DOHH2 (cell line): ENCODE measurements at regions not wholly inside any gene's neighbourhood (a gene's known extent, or its start where the extent isn't known, plus 50 kb on each side); places are given as distances from the start of the nearest gene placed in this dataset.

ENCODE experiments used
- H3F3A ChIP-seq: fragments of 200-600 bp; sonication (generic), shearing (Covaris generic); 2 replicates; pipeline ENCODE4 v1.6.0; 2016; ENCODE audit warnings: antibody characterized with exemption, mild to moderate bottlenecking; ENCODE audit not compliant: control insufficient read depth, insufficient read depth
- H3K27ac ChIP-seq: fragments of 200-600 bp; sonication (generic); 2 replicates; pipeline ENCODE4 v1.5.1; 2014; ENCODE audit warnings: low read depth, mild to moderate bottlenecking, low read length, moderate library complexity
- H3K27me3 ChIP-seq: fragments of 200-600 bp; sonication (generic); 2 replicates; pipeline ENCODE4 v1.6.1; 2014; ENCODE audit warnings: mild to moderate bottlenecking, low read length, mixed read lengths; ENCODE audit not compliant: control insufficient read depth
- H3K36me3 ChIP-seq: fragments of 200-600 bp; sonication (generic); 2 replicates; pipeline ENCODE4 v1.6.1; 2014; ENCODE audit warnings: mild to moderate bottlenecking, low read length, moderate library complexity, mixed read lengths; ENCODE audit not compliant: control insufficient read depth
- H3K4me1 ChIP-seq: fragments of 200-600 bp; sonication (generic); 2 replicates; pipeline ENCODE4 v1.6.1; 2014; ENCODE audit warnings: mild to moderate bottlenecking, low read length, mixed read lengths; ENCODE audit not compliant: control insufficient read depth
- H3K4me2 ChIP-seq: fragments of 200-600 bp; sonication (generic); 2 replicates; pipeline ENCODE4 v1.6.0; 2014; ENCODE audit warnings: mild to moderate bottlenecking, low read length, moderate library complexity
- H3K4me3 ChIP-seq: fragments of 200-600 bp; sonication (generic); 2 replicates; pipeline ENCODE4 v1.5.1; 2014; ENCODE audit warnings: mild to moderate bottlenecking, low read length, mixed read lengths
- H3K79me2 ChIP-seq: fragments of 200-600 bp; sonication (generic); 2 replicates; pipeline ENCODE4 v1.6.1; 2014; ENCODE audit warnings: mild to moderate bottlenecking, low read length, mixed read lengths; ENCODE audit not compliant: control insufficient read depth
- H3K9me2 ChIP-seq: fragments of 200-600 bp; sonication (generic); replicated peaks from 2 replicates; pipeline ENCODE4 v1.6.1; 2014; ENCODE audit warnings: mild to moderate bottlenecking, low read length, mixed read lengths; ENCODE audit not compliant: control insufficient read depth
- H3K9me3 ChIP-seq: fragments of 200-600 bp; sonication (generic); 2 replicates; pipeline ENCODE4 v1.6.1; 2014; ENCODE audit warnings: antibody characterized with exemption, low read length, mixed read lengths; ENCODE audit not compliant: control insufficient read depth, insufficient read depth
- H4K20me1 ChIP-seq: fragments of 200-600 bp; sonication (generic); 2 replicates; pipeline ENCODE4 v1.6.0; 2014; ENCODE audit warnings: low read depth, mild to moderate bottlenecking, antibody characterized with exemption, low read length, moderate library complexity; ENCODE audit not compliant: control insufficient read depth, insufficient read depth
- EZH2phosphoT487 ChIP-seq: fragments of 200-600 bp; sonication (generic); IDR thresholded peaks from 2 replicates; pipeline ENCODE4 v1.6.1; 2017; ENCODE audit warnings: borderline replicate concordance, mild to moderate bottlenecking, antibody characterized with exemption, low read length, moderate library complexity, mixed read lengths
- TF ChIP-seq, protein P1 (sequence below): fragments of 200-600 bp; sonication (generic); IDR thresholded peaks from one replicate; pipeline ENCODE4 v1.5.1; 2014; ENCODE audit warnings: antibody characterized with exemption, mild to moderate bottlenecking, low read depth, low read length; ENCODE audit not compliant: poor library complexity, severe bottlenecking

DNA sequence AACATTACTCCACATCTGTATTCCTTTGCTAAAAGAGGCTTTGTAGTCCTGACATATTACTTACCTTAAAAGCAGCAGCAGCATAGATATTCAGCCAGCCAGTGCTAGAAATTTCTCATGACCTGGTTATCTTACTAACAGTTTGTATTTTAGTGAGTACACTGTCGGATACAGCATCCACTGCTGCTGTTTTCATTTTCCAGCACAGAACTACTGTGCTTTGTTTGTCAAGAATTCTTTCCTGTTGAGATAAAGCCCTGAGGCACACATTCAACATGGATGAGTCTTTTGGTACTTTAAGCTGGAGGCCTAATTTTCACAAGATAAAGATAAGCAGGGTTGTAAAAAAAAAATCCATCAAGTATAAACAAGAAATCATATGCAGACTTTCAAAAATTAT is 311.2 kb upstream of the OPRM1 start:
- Histone ChIP-seq H3F3A (no peaks in the 10 kb centered on the region), H3K4me3 (no peak overlapping the region), H3K4me1 (no peaks in the 10 kb centered on the region), H3K9me2 (no peaks in the 10 kb centered on the region), H3K79me2 (no peaks in the 10 kb centered on the region), H3K4me2 (no peak overlapping the region), H3K27me3 (no peaks in the 10 kb centered on the region), H3K36me3 (no peaks in the 10 kb centered on the region), H3K27ac (no peak overlapping the region), H3K9me3 (no peaks in the 10 kb centered on the region), H4K20me1 (no peaks in the 10 kb centered on the region)
- no peak for TF ChIP-seq EZH2phosphoT487
- TF ChIP-seq, protein P1, sequence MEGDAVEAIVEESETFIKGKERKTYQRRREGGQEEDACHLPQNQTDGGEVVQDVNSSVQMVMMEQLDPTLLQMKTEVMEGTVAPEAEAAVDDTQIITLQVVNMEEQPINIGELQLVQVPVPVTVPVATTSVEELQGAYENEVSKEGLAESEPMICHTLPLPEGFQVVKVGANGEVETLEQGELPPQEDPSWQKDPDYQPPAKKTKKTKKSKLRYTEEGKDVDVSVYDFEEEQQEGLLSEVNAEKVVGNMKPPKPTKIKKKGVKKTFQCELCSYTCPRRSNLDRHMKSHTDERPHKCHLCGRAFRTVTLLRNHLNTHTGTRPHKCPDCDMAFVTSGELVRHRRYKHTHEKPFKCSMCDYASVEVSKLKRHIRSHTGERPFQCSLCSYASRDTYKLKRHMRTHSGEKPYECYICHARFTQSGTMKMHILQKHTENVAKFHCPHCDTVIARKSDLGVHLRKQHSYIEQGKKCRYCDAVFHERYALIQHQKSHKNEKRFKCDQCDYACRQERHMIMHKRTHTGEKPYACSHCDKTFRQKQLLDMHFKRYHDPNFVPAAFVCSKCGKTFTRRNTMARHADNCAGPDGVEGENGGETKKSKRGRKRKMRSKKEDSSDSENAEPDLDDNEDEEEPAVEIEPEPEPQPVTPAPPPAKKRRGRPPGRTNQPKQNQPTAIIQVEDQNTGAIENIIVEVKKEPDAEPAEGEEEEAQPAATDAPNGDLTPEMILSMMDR, result no peak

DNA sequence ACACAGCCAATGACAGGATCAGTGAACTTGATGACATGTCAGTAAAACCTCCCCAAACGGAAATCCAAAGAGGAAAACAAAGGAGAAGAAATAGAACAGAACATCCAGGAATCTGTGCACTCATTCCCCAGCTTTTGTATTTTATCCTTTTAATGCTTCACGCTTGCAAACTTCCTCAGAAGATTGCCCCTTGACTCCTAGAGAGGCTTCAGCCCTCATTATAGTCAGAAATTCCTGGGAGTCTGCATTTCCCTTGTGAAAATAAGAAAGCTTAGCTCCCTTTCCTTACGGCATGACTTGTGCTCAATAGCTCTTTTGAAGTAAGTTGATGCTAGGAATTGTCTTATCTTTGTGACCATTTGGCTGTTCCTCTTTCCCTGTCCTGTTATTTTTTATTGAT is 313.6 kb upstream of the OPRM1 start:
- Histone ChIP-seq H3K27ac (no peak overlapping the region), H3K79me2 (no peaks in the 10 kb centered on the region), H3K4me1 (no peaks in the 10 kb centered on the region), H4K20me1 (no peaks in the 10 kb centered on the region), H3K9me2 (no peaks in the 10 kb centered on the region), H3F3A (no peaks in the 10 kb centered on the region), H3K9me3 (no peaks in the 10 kb centered on the region), H3K27me3 (no peaks in the 10 kb centered on the region), H3K4me2 (no peak overlapping the region), H3K36me3 (no peaks in the 10 kb centered on the region), H3K4me3 (no peak overlapping the region)
- no peak for TF ChIP-seq EZH2phosphoT487

DNA sequence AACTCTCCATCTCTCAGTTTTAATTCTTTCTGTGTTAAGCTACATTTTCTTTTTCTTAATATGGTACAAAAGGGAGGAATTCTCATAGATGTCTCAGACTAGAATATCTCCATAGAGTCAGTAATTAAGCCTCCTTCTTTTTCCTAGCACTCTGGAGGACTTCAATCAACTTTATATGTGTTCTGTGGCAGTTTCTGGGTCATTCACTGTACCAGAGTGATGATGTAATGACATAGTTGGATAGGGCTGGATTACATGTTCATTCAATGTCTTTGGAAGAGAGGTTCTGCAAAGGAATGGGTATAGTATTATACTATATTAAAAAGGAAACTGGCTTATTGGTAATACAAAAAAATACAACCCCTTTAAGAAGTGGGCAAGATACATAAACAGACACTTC is 318.3 kb upstream of the OPRM1 start:
- Histone ChIP-seq H3K9me3 (no peaks in the 10 kb centered on the region), H3K36me3 (no peaks in the 10 kb centered on the region), H3F3A (no peaks in the 10 kb centered on the region), H3K4me3 (no peak overlapping the region), H3K79me2 (no peaks in the 10 kb centered on the region), H3K9me2 (no peaks in the 10 kb centered on the region), H3K4me2 (no peak overlapping the region), H3K27me3 (no peaks in the 10 kb centered on the region), H4K20me1 (no peaks in the 10 kb centered on the region), H3K4me1 (no peaks in the 10 kb centered on the region), H3K27ac (no peak overlapping the region)
- TF ChIP-seq, protein P1, result no peak
- no peak for TF ChIP-seq EZH2phosphoT487

DNA sequence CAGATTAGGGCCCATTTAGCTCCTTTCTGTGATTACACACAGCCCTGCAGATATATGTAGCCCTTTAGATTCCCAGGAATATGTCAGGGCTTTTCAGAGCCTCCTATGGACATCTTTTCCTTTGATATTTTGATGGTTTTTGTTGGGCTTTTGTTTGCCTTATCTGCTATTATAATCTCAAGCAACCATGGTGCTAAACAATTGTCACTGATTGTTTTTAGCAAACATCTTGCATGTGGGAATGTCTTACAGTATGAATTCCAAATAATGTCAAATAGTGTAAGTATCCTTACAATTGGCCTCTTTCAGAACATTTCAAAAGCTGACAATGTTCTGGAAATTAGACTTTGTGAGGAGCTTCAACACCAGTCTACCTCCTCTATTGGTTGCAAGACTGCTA is 333.6 kb upstream of the OPRM1 start:
- H3K4me1 ChIP-seq, result no peaks in the 10 kb centered on the region
- no peaks in the 10 kb centered on the region for H3K9me2 ChIP-seq
- H4K20me1 ChIP-seq, result no peaks in the 10 kb centered on the region

More for the DNA sequence above, 333.6 kb upstream of the OPRM1 start:
- Histone ChIP-seq H3K27me3 (no peaks in the 10 kb centered on the region), H3K79me2 (no peaks in the 10 kb centered on the region), H3F3A (no peaks in the 10 kb centered on the region), H3K9me3 (no peaks in the 10 kb centered on the region), H3K36me3 (no peaks in the 10 kb centered on the region), H3K4me2 (no peak overlapping the region), H3K27ac (no peak overlapping the region), H3K4me3 (no peak overlapping the region)
- TF ChIP-seq, protein P1, result no peak
- no peak for TF ChIP-seq EZH2phosphoT487
